OCI-LY1 (cell line): ENCODE measurements at regions not wholly inside any gene's neighbourhood (a gene's known extent, or its start where the extent isn't known, plus 50 kb on each side); places are given as distances from the start of the nearest gene placed in this dataset.

Experiments used
- H2AFZ ChIP-seq: fragments of 200-600 bp; sonication (generic), shearing (Covaris generic); 2 replicates; pipeline ENCODE4 v1.6.0; 2014; ENCODE audit warnings: antibody characterized with exemption, mild to moderate bottlenecking, low read length
- H3F3A ChIP-seq: fragments of 200-600 bp; sonication (generic), shearing (Covaris generic); 2 replicates; pipeline ENCODE4 v1.6.0; 2014; ENCODE audit warnings: mild to moderate bottlenecking, antibody characterized with exemption, low read length, moderate library complexity; ENCODE audit not compliant: insufficient read depth
- H3K27ac ChIP-seq: fragments of 200-600 bp; sonication (generic); 2 replicates; pipeline ENCODE4 v1.5.1; 2014; ENCODE audit warnings: low read length, mixed run types, mild to moderate bottlenecking, low read depth; ENCODE audit not compliant: poor library complexity, severe bottlenecking
- H3K27me3 ChIP-seq: fragments of 200-600 bp; sonication (generic); 2 replicates; pipeline ENCODE4 v1.6.0; 2014; ENCODE audit warnings: antibody characterized with exemption, mild to moderate bottlenecking, low read length, moderate library complexity; ENCODE audit not compliant: insufficient read depth
- H3K36me3 ChIP-seq: fragments of 200-600 bp; sonication (generic); 2 replicates; pipeline ENCODE4 v1.6.1; 2014; ENCODE audit warnings: mild to moderate bottlenecking, antibody characterized with exemption, low read length, moderate library complexity, mixed read lengths; ENCODE audit not compliant: insufficient read depth
- H3K4me1 ChIP-seq: fragments of 200-600 bp; sonication (generic); 2 replicates; pipeline ENCODE4 v1.5.1; 2014; ENCODE audit warnings: mild to moderate bottlenecking, low read length, moderate library complexity; ENCODE audit not compliant: insufficient read depth, severe bottlenecking
- H3K4me2 ChIP-seq: fragments of 200-600 bp; sonication (generic), shearing (Covaris generic); 2 replicates; pipeline ENCODE4 v1.6.1; 2014; ENCODE audit warnings: low read length
- H3K4me3 ChIP-seq: fragments of 200-600 bp; sonication (generic); 2 replicates; pipeline ENCODE4 v1.5.1; 2014; ENCODE audit warnings: low read length, low read depth, mild to moderate bottlenecking, mixed read lengths; ENCODE audit not compliant: poor library complexity, severe bottlenecking
- H3K79me2 ChIP-seq: fragments of 200-600 bp; shearing (Covaris generic); 2 replicates; pipeline ENCODE4 v1.6.1; 2016; ENCODE audit warnings: mixed run types, low read length, mixed read lengths; ENCODE audit not compliant: insufficient read depth
- H3K9ac ChIP-seq: fragments of 200-600 bp; sonication (generic), shearing (Covaris generic); 2 replicates; pipeline ENCODE4 v1.6.1; 2014; ENCODE audit warnings: mild to moderate bottlenecking, low read length, mixed read lengths
- H3K9me2 ChIP-seq: fragments of 200-600 bp; sonication (generic), shearing (Covaris generic); 2 replicates; pipeline ENCODE4 v1.6.1; 2014; ENCODE audit warnings: low read depth, mild to moderate bottlenecking, low read length, mixed read lengths
- H3K9me3 ChIP-seq: fragments of 200-600 bp; shearing (Covaris generic); 2 replicates; pipeline ENCODE4 v1.6.1; 2014; ENCODE audit warnings: low read length, mixed read lengths
- H4K20me1 ChIP-seq: fragments of 200-600 bp; sonication (generic), shearing (Covaris generic); 2 replicates; pipeline ENCODE4 v1.6.0; 2016; ENCODE audit warnings: mild to moderate bottlenecking, low read length; ENCODE audit not compliant: insufficient read depth
- CTCF ChIP-seq: fragments of 200-600 bp; sonication (generic), shearing (Covaris generic); IDR thresholded peaks from 2 replicates; pipeline ENCODE4 v1.5.1; 2017; ENCODE audit warnings: mild to moderate bottlenecking, antibody characterized with exemption, low read length, moderate library complexity, mixed read lengths
- EZH2 ChIP-seq: fragments of 200-600 bp; sonication (generic), shearing (Covaris generic); IDR thresholded peaks from 2 replicates; pipeline ENCODE4 v1.8.0; 2017; ENCODE audit warnings: borderline replicate concordance, mixed run types, mild to moderate bottlenecking, antibody characterized with exemption, low read length, moderate library complexity, mixed read lengths

- H3K4me3 ChIP-seq, result no peak overlapping the region
Observed at GRCh38 chr5:153224651-153225050, 265.8 kb upstream of the GRIA1 start.

GRCh38 chr5:153233933-153234332, 256.5 kb upstream of the GRIA1 start:
- H2AFZ ChIP-seq, result no peak overlapping the region
- H3K27ac ChIP-seq, result no peak overlapping the region
- no peaks in the 10 kb centered on the region for H3K9me2 ChIP-seq
- H4K20me1 ChIP-seq, result no peaks in the 10 kb centered on the region
- H3K9me3 ChIP-seq, result no peaks in the 10 kb centered on the region
- H3K4me2 ChIP-seq, result no peak overlapping the region
- no peak overlapping the region for H3K9ac ChIP-seq
- H3K79me2 ChIP-seq, result no peaks in the 10 kb centered on the region
- no peaks in the 10 kb centered on the region for H3F3A ChIP-seq
- no peaks in the 10 kb centered on the region for H3K27me3 ChIP-seq
- no peak overlapping the region for H3K4me3 ChIP-seq
- TF ChIP-seq CTCF, result no peak
- TF ChIP-seq EZH2, result no peak
- no peaks in the 10 kb centered on the region for H3K36me3 ChIP-seq
- no peaks in the 10 kb centered on the region for H3K4me1 ChIP-seq

More at GRCh38 chr5:153224651-153225050, 265.8 kb upstream of the GRIA1 start:
- no peaks in the 10 kb centered on the region for H3K36me3 ChIP-seq
- no peak overlapping the region for H3K9ac ChIP-seq
- TF ChIP-seq CTCF (no peak), EZH2 (no peak)
- H3F3A ChIP-seq, result no peaks in the 10 kb centered on the region
- H2AFZ ChIP-seq, result no peak overlapping the region
- H3K4me2 ChIP-seq, result no peak overlapping the region
- H3K9me3 ChIP-seq, result no peaks in the 10 kb centered on the region
- H3K79me2 ChIP-seq, result no peaks in the 10 kb centered on the region
- H3K27me3 ChIP-seq, result no peaks in the 10 kb centered on the region
- H3K27ac ChIP-seq, result no peak overlapping the region
- no peaks in the 10 kb centered on the region for H4K20me1 ChIP-seq
- H3K4me1 ChIP-seq, result no peaks in the 10 kb centered on the region
- no peaks in the 10 kb centered on the region for H3K9me2 ChIP-seq

- Histone ChIP-seq H3K27me3 (no peaks in the 10 kb centered on the region), H3F3A (no peaks in the 10 kb centered on the region), H3K79me2 (no peaks in the 10 kb centered on the region), H3K36me3 (no peaks in the 10 kb centered on the region), H3K9ac (no peak overlapping the region), H3K4me2 (no peak overlapping the region), H3K4me1 (no peaks in the 10 kb centered on the region), H3K9me2 (no peaks in the 10 kb centered on the region), H3K27ac (no peak overlapping the region), H3K9me3 (no peaks in the 10 kb centered on the region), H3K4me3 (no peak overlapping the region), H4K20me1 (no peaks in the 10 kb centered on the region), H2AFZ (no peak overlapping the region)
- TF ChIP-seq CTCF (no peak), EZH2 (no peak)
Observed at GRCh38 chr5:153236319-153236718, 254.2 kb upstream of the GRIA1 start.
